ENCODE measurements at regions not wholly inside any gene's neighbourhood (a gene's known extent, or its start where the extent isn't known, plus 50 kb on each side); places are given as distances from the start of the nearest gene placed in this dataset.
"Not testable (repeated sequence)": the region's sequence is repeated elsewhere in the genome, so short reads cannot be mapped to it uniquely, and the experiment has no call there.

DNA sequence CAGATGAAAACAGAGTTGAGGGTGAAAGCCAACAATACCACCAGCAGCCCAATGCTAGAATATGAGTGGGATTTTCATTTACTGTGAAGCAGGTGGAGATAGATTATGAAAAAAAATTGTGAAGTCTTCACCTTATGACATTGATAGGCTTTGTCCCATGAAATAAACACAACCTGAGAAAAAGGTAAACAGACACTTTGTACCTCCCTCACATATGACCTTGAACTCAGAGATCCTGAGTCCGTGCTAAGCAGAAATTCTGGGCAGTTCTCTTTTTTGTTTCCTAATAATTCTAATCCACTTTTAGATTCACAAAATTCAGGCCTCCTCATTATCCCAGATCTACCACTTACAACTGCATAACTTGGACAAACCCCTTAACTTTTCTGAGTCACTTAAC lies 127.3 kb upstream of the RORB start:
- DNase-seq, result no peak

DNA sequence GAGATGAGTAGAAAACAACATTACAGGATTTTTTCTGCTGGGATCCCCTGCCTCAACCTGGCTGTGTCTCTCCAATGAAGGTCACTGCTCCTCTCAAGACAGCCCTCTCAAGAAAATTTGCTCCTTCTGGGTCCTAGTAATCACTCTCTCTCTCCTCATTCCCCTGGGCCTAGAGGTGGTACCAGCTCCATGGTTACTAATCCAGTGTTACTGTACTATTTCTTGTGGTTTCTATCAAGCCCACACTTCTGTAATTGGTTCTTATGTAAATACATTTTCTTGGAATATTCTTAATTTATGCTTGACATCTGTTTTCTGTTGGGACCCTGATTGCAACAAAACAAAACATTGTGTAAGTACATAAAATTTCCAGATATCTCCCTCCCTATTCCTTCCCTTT lies 123.8 kb upstream of the RORB start:
- DNase-seq, result no peak

DNA sequence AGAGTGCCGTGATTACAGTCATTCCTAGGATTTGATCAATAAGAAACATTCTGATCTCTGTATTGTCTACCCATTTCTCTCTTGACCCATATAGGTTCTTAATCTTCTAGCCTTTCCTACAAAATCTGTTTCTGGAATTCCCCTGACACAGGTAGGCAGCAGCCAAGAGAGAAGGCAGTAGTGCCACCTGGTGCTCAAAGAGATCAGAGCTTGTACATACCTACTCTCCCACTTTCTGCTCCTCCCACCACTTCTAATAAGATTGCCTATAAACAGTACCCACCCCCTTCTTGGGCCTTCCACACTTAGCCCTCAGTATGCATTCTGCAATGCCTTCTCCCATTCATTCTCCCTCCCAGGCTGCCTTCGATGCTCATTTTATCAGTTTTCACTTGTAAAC lies 117.4 kb upstream of the RORB start:
- no peak for DNase-seq

DNA sequence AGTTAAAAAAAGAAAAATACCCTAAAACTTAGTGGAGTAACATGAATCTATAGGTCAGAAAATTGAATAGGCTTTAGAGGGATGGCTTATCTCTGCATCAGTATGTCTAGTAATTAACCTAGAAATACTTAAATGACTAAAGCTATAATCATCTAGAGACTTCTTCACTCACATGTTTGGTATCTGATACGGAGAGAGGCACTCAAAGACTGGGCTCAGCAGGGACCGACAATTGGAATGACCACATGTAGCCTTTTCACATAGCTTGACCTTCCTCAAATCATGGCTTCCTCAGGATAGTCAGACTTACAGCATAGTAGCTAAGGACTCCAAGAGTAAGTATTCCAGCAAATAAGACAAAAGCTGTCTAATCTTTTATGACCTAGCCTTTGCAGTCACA lies 105.3 kb upstream of the RORB start:
- DNase-seq, result no peak

DNA sequence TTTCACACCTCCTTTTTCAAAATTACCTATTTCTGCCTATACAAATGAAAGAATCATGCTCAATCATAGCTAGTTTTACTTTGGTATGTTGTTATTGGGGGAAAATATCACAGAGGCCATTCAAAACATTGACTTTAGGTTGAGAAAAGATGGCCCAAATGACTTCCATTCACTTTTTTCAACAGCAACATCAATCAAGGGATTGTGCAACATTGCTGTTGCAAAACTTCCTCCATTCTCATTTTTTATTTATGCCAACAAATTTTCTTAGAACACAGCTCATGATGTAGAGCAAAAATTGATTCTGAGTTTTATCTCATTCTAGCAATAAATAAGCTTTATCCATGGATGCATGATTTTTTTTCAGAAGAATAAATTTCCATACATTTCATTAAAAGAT lies 93.6 kb upstream of the RORB start:
- no peak for DNase-seq

DNA sequence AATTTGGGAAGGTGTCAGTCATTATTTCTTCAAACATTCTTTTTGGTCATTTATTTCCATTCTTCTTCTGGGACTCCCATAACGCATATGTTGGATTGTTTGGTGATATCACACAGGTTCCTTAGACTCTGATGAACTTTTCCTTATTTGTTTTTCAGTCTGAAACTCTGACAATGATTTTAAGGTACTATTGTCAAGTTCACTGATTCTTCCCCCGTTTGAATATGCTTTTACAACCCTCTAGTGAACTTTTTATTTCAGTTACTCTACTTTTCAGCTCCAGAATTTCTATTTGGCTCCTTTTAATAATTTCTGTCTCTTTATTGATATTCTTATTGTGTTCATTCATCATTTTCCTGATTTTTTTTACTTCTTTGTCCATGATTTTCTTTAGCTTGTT lies 92.5 kb upstream of the RORB start:
- no peak for DNase-seq

DNA sequence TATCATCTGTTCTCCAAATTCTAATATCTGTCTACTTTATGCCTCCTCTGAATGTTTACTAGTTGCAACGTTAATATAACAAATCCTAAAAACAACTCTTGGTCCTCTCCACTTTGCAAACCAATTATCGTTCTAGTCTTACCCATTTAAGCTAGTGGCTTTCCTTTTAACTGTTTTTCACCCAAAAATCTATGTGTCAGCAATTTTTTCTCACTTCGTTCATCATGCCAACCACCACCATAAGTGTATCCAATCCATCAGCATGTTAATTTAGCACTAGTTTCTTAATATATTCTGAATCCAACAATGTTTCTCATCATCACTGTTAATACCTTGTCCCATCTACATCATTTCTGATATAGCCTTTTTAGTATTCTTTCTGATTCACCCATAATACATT lies 90.0 kb upstream of the RORB start:
- DNase-seq, result no peak

DNA sequence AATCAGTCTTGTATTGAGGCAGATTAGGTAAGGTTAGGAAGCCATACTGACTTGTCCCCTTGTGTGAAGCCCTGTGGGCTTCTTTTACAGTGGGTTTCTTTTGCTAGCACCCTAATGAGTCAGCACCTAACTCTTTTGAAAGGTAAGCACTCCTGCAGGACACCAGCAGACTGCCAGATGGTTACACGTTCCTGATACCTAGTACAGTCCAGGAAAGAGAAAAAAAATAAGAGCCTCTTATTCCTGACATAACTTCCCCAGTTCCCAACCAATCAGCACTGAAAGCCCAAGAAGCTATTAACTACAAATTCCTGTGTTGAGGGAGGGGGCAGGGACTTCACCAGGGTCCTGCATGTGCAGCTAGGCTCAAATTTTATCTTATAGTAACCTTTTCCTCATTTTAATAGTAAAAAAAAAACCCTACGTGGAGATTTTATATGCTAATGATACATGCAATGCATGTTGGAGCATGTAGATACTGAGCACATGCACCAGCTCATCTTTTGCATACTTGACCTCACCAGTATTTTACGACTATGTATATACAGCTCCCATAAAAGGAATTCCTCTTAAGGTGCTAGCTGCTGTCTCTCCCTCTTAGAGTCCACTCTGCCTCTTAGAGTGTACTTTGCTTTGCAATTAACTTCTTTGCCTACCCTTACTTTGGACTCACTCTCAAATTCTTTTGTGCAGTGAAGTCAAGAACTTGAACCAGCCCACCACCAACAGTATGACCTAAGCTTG lies 84.7 kb upstream of the RORB start:
- no peak for DNase-seq

DNA sequence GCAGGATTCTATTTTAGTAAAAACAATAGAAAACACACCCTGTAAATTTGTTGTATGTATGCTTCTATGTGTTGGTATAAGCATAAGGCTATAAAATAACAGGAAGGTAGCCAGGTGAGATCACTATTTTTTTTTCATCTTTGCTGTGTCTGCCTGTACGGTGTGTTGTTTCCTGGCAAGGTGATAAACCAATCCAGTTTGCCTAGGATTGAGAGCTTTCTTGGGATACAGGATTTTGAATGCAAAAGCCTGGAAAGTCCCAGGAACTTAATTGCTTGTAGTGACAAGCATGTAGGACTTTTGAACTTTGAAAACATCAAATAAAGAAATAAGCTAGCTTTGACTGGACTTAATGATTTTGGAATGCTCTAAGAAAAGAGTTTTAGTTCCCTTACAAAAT lies 83.3 kb upstream of the RORB start:
- no peak for DNase-seq

DNA sequence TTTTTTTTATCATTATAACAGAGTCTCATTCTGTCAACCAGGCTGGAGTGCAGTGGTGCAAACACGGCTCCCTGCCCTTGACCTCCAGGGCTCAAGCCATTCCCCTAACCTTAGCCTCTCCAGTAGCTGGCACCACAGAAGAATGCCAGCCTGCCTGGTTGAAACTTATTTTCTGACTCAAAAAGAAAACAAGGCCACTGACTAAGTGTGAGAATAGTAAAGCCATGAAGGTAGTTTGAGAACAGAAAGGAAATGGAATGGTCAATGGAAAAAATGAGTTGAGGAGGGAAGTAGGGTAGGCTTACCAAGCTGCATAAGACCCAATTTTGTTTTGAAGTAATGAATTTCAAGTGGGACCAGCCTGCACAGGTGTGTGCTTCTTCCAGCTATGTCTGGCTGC lies 82.8 kb upstream of the RORB start:
- no peak for DNase-seq

DNA sequence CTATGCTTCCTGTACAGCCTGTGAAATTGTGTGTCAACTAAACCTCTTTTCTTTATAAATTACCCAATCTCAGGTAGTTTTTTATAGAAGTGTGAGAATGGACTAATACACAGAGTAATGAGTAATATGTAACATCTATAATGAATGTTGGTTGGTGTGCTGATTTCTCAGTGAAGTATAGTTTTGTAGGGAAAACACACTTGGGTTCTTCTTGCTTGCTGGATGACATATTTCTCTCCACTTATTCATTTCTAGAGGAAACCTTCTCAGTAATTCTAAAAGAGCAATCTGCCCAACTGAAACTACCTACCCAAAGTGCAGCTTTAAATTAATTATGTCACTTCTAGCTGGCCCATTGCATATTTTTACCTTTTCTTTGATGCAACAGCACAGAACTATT lies 81.1 kb upstream of the RORB start:
- DNase-seq, result no peak

DNA sequence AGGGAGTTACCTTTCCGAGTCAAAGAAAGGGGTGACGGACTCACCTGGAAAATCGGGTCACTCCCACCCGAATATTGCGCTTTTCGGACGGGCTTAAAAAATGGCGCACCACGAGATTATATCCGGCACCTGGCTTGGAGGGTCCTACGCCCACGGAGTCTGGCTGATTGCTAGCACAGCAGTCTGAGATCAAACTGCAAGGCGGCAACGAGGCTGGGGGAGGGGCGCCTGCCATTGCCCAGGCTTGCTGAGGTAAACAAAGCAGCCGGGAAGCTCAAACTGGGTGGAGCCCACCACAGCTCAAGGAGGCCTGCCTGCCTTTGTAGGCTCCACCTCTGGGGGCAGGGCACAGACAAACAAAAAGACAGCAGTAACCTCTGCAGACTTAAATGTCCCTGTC lies 72.6 kb upstream of the RORB start:
- not testable (repeated sequence) for DNase-seq

DNA sequence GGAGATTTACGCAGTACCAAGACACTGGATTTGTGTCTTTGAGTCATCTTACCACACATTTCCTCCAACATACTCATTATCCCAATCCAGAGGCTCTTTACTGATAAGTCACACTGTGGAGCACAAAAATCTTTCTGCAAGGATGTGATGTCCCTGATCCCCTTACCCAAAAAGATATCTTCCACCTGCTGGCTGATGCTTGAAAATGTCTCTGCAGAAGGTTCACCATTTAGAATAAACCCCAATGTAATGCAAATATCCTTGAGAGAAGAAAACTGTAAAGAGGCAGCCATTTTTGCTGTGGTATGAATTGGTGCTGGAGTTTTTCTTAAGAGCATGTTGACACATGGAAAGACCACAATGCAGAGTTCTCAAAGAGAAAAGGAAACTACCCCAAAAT lies 65.7 kb upstream of the RORB start:
- DNase-seq, result no peak

DNA sequence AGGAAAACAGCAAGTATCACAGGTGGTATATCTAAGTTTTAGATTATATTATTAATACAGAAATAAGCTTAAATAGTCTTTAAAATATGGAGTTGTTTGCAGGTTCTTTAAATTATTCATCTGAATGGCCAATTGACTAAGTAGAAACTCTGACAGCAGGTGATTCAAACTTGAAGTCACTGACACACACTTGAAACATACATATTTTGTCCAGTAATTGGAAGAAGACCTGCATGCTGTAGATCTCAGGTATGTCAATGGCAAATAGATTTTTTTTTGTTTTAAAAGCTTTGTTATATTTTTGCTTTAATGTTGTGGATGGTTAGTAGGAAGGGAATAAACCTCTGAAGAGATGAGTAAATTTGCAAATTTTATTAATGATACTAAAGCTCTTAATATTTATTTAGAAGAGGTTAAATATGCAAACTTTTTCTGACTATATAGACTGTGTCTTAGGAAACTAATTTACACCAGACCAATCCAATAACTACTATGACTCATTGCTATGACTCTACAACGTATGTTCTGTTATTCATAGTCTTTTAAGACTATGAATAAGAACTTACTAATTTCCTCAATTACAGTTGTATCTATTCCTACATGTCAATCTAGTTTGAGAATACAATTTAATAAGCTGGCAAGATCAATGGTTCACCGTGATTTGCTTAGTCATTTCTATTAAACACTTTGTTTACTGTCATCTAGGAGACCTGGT lies 53.9 kb upstream of the RORB start:
- no peak for DNase-seq

DNA sequence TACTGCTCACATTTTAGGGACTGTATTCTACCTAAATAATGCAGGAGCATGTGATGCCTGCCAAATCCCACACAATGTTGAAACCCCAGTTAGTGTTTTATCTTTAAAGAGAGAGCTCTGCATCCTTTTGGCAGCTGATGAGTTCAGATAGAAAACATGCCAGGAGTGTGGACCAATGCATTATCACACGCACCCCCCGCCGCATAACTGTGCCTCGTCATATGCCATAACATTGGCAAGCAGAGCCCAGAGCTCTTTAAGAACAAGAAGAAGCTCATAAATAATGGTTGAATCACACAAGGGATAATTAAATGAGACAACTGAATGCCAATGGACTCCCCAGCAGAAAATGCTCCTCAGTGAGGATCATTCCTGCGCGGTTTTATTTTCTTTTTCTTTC lies 52.8 kb upstream of the RORB start:
- DNase-seq, result no peak

All from GF-D8 (cell line).